ENCODE measurements at regions not wholly inside any gene's neighbourhood (a gene's known extent, or its start where the extent isn't known, plus 50 kb on each side); places are given as distances from the start of the nearest gene placed in this dataset.
"Not testable (repeated sequence)": the region's sequence is repeated elsewhere in the genome, so short reads cannot be mapped to it uniquely, and the experiment has no call there.

GRCh38 chr2:121049131-121049530 is 235.9 kb downstream of the TFCP2L1 start:
- DNase-seq (ENCODE audit: low read depth): no peak

GRCh38 chr2:121049950-121050585 is 234.9 kb downstream of the TFCP2L1 start:
- no peak for DNase-seq (ENCODE audit: low read depth)

DNA sequence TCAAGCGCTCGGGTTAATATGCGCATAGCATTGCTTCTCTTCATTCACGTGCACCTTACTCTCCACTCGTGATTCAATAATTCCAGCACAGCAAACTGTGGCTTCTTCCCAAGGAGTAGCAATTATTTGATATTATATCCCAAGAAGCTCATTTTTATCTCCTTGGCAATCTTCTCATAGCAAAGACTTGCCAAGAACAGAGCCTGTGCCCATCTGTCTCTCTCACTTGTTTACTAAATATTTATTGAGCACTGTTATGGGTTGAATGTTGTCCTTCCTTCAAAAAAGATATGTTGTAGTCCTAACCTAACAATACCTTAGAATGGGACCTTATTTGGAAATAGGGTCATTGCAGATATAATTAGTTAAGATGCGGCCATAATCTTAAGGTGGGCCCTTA is 233.7 kb downstream of the TFCP2L1 start:
- DNase-seq (ENCODE audit: low read depth): no peak

- DNase-seq (ENCODE audit: low read depth): no peak
Measured at GRCh38 chr2:121052023-121052422, 233.0 kb downstream of the TFCP2L1 start.

DNA sequence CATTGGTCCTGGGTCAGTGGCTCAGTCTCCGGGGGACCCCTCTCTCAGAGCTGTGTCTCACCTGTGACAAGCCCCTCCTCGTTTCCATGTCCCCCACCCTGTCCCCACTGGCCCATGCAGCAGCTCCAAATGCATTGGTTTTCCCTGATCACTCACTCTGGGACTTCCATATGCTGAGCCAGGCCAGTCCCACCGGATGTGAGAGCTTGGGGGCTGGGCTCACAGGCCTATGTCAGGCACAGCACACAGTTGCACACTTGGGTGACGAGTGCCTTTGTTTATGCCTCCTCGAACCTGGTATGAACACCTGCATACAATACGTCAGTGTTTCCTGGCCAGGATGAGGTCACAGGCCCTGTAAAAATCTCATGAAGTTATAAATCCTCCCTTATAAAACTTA is 232.5 kb downstream of the TFCP2L1 start:
- no peak for DNase-seq (ENCODE audit: low read depth)

- no peak for DNase-seq (ENCODE audit: low read depth)
Measured at GRCh38 chr2:121055088-121055487, 229.9 kb downstream of the TFCP2L1 start.

DNA sequence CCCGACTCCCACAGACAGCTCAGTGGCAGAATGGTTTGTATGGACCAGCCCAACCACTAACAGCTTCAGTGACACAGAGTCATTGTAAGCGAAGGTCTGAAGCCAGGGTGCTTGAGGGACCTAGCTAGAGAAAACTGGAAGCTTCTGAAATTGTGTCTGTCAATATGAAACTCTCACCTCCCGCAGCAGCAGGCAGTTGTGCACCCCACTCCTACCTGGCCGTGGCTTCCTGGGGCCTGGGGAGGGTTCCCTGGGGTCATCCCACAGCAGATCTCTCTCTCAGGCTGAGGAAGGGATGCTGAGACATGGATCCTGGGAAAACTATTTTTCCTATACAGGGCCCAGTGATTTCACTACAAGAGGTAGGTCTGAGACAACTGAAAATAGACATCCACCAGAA is 229.5 kb downstream of the TFCP2L1 start:
- DNase-seq (ENCODE audit: low read depth): no peak

DNA sequence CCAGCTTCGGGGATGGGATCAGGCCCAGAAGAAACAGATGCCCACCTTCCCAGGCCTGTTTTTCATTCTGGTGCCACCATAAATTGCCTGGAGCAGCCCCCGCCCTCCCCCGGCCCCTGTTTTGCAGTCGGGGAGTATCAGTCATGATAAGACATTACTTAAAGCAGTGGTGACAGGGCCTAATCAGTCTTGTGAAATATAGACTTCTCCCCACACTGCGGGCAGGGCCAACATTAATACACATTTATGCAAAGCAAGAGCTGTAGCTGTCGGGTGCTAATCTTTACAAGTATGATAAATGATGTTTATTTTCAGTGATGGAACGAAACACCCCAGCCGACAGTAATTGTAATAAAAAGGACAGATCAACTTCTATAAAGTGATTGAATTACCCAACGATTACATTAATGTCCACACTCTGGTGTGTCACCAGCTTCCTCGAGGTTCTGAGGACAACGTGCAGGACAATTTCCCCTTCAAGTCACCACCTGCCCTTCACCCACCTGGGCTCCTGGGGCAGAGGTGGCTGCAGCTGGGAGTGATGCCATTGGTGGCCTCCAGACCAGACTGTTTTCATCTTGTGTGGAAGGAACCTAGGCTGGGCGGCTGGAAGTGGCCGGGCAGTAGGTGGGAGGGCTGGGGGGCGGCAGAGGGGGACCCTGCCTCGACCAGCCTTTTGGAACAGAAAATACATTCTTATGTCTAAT is 226.0 kb downstream of the TFCP2L1 start:
- DNase-seq (ENCODE audit: low read depth): no peak

DNA sequence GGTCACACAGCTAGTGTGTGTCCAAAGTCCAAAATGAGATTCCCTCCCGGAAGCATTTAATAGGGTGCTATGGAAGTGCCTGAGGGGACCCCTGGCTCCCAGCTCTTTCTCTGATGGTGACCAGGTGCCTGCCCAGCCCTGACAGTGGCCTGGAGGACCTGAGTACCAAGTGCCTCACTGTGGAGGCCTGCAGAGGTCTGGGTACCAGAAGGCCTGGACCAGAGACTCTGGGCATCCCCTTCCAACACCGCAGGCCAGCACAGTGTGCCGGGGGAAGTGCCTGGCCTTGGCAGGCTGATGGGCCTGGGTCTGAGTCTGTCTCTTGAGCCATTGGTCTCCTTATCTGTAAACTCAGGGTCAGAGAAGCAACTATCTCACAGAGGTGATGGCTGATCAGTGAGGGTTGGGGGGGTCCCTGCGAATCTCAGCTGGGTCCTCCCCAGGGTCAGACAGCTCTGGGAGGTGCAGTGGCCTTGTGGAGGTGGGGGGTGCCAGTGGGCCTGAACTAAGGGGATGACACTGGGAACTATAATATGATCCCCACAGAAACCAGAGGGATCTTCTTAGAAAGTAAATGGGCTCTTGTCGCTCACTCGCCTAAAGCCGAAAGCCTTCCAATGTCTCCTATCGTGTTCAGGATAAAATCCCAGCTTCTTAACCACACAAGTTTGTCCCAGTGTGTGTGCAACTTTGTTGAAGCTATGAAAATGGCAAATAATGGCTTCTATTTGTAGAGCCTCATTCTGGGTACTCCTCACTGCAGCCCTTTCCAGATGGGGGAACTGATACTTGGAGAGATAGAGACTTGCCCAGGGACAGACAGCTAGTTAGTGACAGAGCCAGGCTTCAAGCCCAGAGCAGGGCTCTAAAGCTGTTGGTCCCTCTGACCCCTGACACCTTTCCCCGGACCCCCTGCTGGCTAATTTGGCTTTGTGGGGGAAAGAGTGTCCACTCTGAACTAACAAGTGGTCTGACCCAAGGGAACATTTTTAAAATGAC is 225.1 kb downstream of the TFCP2L1 start:
- DNase-seq (ENCODE audit: low read depth): no peak

DNA sequence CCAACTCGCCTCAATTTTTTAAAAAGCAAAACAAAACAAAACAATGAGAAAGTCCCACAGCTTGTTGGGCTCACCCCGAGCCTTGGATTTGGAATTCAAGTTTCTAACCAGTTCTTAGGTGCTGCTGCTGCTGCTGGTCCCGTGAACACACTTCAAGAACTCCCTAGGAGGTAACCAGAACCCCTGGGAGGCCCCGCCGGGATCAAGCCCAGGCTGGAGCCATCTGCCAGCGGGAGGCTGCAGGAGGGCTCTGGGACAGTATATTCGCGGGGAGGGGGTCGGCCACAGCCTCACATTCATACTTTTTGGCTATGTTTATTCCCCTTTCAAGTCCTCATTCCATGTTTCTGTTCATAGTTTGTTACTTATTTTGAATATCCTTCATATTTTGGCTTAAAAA is 223.4 kb downstream of the TFCP2L1 start:
- DNase-seq (ENCODE audit: low read depth): no peak

- DNase-seq (ENCODE audit: low read depth): no peak
Measured at GRCh38 chr2:121063471-121063870, 221.5 kb downstream of the TFCP2L1 start.

DNA sequence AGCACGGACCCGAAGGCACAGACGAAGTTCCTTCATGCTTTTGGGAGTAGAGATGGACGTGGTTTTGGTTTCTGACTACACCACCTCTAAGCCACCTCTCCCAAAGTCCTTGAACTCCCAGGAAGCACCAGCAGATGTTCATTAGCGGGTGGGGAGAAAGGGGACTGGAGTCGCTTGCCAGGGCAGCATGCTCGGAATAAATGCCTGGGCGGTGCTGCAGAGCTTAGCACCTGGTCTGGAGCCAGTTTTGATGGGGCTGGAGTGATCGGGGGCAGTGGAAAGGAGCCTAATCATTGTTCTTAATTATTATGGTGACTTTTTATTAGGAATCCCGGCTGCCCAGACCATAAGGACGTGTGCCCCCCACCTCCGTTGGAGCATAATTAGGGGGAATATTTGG is 220.8 kb downstream of the TFCP2L1 start:
- no peak for DNase-seq (ENCODE audit: low read depth)

- DNase-seq (ENCODE audit: low read depth): no peak
Measured at GRCh38 chr2:121065239-121065638, 219.8 kb downstream of the TFCP2L1 start.

GRCh38 chr2:121066526-121066925 is 218.5 kb downstream of the TFCP2L1 start:
- DNase-seq (ENCODE audit: low read depth): no peak

DNA sequence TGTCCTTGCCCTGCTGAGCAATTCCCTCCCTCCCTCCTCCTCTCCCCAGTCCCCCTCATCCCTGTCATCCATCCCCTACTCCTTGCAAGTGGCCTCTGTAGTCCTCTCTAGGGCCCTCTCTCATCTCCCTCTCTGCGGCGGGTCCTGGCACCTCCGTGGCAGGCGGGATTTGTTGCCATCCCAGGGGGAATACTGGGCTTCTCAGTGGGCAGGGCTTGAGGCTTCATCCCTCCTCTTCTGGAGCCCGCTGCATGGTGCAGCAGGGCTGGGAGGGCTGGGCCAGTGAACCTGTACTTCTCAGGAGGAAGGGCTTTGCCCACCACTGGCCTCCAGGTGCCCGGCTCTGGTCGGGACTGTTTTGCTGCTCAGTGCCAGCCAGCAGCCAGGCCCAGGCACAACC is 216.2 kb downstream of the TFCP2L1 start:
- DNase-seq (ENCODE audit: low read depth): no peak

DNA sequence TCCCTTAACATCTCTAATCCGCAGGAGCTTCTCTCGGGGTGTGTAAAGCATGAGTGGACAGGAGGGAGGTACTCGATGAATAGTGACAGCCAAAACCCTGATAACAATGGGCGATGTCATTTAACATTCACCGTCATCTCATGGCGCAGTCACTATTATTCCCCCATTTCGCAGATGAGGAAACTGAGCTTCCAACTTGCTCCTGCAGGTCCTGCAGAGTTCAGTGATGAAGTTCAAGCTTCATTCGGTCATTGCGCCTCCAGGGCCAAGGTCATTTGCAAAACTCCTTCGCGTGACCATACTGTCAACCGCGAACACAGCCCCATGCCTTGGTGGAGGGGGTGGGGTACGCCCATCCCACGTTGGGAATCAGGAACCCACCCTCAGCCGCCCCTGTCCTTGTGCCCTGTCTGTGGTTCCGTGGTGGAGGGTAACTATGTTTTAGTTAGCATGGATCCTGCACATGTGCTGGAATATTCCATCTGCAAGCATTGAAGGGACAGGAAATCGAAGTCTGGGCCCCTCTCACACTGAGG is 215.5 kb downstream of the TFCP2L1 start:
- DNase-seq (ENCODE audit: low read depth): no peak

- DNase-seq (ENCODE audit: low read depth): not testable (repeated sequence)
Measured at GRCh38 chr2:121070061-121070460, 214.9 kb downstream of the TFCP2L1 start.

GRCh38 chr2:121071034-121071504 is 213.9 kb downstream of the TFCP2L1 start:
- peak; percentile 9 for DNase-seq (ENCODE audit: low read depth)

DNA sequence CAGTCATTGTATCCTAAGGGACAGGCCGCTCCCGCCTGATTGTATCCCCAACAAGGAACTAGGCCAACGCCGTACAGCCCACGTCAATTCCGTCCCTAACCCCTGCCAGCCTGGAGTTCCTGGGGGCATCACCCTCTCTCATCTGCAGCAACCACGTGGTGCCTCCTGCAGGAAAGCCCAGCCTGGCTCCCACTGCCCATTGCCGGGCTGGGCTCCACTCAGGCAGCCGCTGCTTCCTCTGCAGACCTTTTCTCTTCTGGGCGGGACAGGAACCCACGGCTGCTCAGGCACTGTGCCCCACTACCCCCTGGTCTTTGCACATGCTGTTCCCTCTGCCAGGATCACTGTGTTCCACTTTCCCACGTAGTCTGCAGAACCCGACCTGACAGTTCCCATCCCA is 212.2 kb downstream of the TFCP2L1 start:
- no peak for DNase-seq (ENCODE audit: low read depth)

- no peak for DNase-seq (ENCODE audit: low read depth)
Measured at GRCh38 chr2:121073320-121074210, 211.4 kb downstream of the TFCP2L1 start.

- DNase-seq (ENCODE audit: low read depth): no peak
Measured at GRCh38 chr2:121074293-121074932, 210.6 kb downstream of the TFCP2L1 start.

Data from T follicular helper cell (primary cell).